GM18858 (cell line): ENCODE measurements at regions not wholly inside any gene's neighbourhood (a gene's known extent, or its start where the extent isn't known, plus 50 kb on each side); places are given as distances from the start of the nearest gene placed in this dataset.
A peak's percentile ranks its signal among the peaks of the same experiment; 100 is the strongest.
"Not testable (repeated sequence)": the region's sequence is repeated elsewhere in the genome, so short reads cannot be mapped to it uniquely, and the experiment has no call there.

ENCODE experiments used
- ATAC-seq: cut with Tn5 transposase; IDR thresholded peaks from one replicate; pipeline ENCODE4 v1.9.1; 2021; ENCODE audit not compliant: unreplicated experiment

DNA sequence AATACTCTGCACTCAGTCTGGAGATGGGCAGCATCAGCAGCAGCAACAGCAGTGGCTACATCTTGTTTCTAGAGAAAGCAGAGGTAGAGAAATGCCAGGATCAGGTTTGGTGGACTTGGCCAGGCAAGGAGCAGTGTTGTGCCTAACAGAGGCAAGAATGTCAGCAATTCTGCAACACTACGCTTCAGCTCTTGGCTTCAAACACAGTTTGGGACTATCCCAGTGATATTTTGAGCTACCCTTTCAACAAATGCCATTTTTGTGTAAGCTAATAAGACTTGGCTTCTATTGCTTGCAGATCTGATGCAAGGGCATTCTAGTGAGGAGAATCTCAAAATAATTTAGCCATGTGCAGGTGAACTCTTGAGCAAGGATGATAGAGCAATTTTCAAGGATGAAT is 271.3 kb downstream of the PCDH20 start:
- no peak for ATAC-seq

- no peak for ATAC-seq
Measured at GRCh38 chr13:61142506-61142905, 273.1 kb downstream of the PCDH20 start.

- no peak for ATAC-seq
Measured at GRCh38 chr13:61138857-61139256, 276.8 kb downstream of the PCDH20 start.

DNA sequence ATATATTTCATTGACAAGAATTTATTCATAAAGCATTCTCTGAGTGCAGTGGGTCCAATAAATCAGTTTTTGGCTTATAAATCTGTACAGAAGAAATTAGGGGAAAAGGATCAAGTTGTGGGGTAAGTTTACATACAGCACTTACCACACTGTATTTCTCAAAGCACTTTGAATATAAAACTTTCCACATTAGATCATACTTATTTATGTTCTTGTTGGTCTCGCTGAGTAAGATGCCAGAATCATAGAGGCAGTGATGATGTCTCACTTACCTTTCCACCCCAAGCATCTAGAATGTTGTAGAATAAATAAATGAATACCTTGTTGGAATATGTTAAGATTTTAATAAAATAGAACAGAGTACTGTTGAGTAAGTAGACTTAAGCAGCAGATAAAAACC is 279.1 kb downstream of the PCDH20 start:
- no peak for ATAC-seq

GRCh38 chr13:61136093-61136492 is 279.6 kb downstream of the PCDH20 start:
- ATAC-seq = no peak

DNA sequence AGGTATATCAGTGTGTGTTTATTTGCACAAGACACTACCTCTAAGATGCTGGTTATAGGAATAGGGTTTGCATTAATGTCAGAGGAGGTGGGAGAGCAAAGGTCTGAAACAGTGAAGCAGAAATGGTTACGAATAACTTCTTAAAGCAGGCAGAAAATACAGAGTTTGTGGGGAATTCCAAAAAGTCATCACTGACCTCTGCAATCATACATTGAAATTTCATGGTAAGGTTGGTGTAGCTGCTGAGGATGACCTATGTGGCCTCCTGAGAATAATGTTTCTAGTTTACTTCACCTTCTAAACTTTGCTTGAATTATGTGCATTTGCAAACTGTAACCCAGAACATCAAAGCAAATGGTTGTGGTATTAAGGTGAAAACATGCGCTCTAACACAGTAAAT is 280.1 kb downstream of the PCDH20 start:
- no peak for ATAC-seq

- no peak for ATAC-seq
Measured at GRCh38 chr13:61128850-61129645, 286.6 kb downstream of the PCDH20 start.

- ATAC-seq = peak; percentile 69
Measured at GRCh38 chr13:61123538-61124289, 291.9 kb downstream of the PCDH20 start.

DNA sequence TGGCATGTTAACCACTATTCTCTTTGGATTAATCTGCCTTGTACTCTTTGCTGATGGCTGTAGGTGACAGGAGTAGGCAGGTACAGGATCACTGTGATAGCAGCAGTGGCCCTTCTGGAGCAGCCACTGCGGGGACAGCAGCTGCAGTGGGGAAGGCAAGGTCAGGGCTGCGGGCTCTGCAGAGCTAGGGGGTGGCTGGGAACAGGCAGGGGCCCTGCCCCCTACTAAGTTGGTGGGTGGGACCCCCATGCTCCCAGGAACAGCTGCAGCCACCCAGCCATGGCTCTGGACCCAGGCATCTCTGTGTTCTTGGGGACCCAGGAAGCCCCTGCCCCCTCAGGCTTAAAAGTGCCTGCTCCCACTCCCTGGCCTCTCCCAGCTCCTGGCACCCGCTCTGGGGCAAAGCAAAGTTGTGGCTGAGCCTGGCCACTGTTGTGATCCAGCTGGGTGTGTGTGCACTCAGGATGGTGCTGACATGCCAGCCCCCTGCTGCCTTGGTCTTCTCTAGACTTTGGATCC is 302.4 kb downstream of the PCDH20 start:
- no peak for ATAC-seq

DNA sequence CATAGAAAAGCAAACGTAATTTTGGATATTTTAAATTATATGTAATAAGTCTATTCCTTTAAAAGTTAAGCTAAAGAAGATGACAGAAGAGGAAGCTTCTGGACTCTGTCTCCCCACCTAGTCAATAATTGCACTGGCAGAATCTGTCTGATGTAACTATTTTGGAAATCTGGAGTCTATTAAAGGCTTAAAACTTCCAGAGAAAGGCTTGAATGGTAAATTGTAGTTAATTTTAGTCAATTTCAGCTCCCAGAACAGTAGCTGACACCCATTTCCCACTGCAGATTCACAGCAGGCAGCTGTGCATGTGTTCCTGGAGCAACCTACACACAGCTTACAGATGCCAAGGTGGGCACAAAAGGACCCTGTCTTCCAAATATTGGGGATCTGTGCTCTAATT is 304.1 kb downstream of the PCDH20 start:
- no peak for ATAC-seq

DNA sequence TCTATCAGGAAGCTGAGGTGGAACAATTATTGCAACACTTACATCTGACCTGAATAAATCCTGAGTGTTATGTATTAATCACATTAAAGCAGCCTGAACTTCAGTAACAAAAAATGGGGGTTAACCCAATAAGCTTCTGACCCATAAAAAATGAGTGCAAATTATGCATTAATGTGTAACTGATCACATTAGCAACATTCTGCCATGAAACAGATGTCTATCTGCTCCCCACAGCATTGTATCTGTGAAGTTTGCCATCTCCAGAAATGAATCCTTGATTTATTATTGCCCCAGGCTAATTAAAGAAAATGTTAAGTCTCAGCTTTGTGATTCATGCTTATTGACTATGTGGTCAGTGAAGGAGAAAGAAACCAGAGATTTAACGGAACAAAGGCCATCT is 304.9 kb downstream of the PCDH20 start:
- ATAC-seq = no peak

- no peak for ATAC-seq
Measured at GRCh38 chr13:61109741-61110140, 305.9 kb downstream of the PCDH20 start.

GRCh38 chr13:61107989-61108388 is 307.7 kb downstream of the PCDH20 start:
- no peak for ATAC-seq

DNA sequence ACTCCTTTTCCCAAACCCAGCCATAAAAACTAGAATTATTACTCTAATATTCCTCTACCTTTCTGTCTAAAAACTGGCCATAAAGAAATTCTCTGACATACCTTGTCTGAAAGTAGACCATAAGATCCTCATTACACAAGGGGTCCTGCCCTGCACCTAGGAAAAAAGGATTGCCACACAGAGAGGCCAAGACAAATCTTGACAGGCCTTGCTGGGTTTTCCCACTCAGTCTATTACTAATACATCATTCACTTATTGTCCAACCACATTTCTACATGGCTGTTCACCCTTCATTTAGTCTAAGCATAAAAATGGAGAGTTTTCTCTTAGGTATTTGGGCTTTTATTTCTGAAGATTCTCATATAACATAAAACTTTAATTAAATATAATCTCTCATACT is 319.8 kb downstream of the PCDH20 start:
- no peak for ATAC-seq

- ATAC-seq = no peak
Measured at GRCh38 chr13:61094865-61095264, 320.8 kb downstream of the PCDH20 start.

GRCh38 chr13:61089894-61090293 is 325.8 kb downstream of the PCDH20 start:
- not testable (repeated sequence) for ATAC-seq

GRCh38 chr13:61086087-61086486 is 329.6 kb downstream of the PCDH20 start:
- no peak for ATAC-seq

DNA sequence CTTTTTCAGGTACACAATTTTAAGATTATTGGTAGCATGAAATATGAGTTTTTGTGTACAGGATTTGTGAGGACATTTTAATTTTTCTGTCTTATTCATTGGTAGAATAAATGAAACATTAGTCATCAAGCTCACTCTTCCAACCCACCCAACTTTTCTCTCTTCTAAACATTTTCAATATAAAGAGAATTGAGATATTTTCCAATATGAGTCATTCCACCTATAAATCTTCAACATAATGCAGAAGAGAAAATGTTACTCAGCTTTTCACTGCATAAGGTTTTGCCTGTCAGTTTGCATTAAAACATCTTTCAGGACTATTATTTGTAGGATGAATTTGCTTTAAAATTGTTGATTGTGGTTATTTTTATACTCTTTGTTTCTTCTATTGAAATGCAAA is 330.7 kb downstream of the PCDH20 start:
- no peak for ATAC-seq

- no peak for ATAC-seq
Measured at GRCh38 chr13:61078976-61079770, 336.5 kb downstream of the PCDH20 start.

DNA sequence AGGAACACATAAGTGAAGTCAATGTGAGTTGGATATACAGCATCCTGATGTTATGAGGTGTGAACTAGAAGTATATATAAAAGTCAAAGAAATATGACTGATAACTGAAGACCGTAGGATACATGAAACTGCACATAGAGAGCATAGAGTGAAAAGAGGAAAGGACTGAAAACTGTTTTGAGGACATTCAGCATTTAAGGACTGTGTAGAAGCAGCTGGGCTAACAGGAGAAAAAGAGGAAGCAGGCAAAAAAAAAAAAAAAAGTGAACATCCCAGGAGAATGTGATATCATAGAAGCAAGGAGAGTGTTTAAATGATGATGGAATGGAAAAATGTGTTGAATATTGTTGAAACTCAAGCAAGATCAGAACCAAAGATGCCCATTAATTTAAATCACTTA is 363.5 kb downstream of the PCDH20 start:
- ATAC-seq = no peak

GRCh38 chr13:61045251-61045650 is 370.4 kb downstream of the PCDH20 start:
- ATAC-seq = no peak
